ENCODE measurements at regions not wholly inside any gene's neighbourhood (a gene's known extent, or its start where the extent isn't known, plus 50 kb on each side); places are given as distances from the start of the nearest gene placed in this dataset.

GRCh38 chr1:218802799-218803198, 370.9 kb upstream of the LYPLAL1 start (continued):
- TF ChIP-seq CHD7 (IDR thresholded peaks at IDR 0.05; ENCODE audit: insufficient replicate concordance, low read length) (no peak), SIX5 (IDR thresholded peaks at IDR 0.05; ENCODE audit: low read depth, low read length) (no peak), POU5F1 (IDR thresholded peaks at IDR 0.05; ENCODE audit: low read depth, low read length) (no peak), ATF3 (IDR thresholded peaks at IDR 0.05; ENCODE audit: insufficient read depth, low read depth, low read length) (no peak), KDM1A (IDR thresholded peaks at IDR 0.05; ENCODE audit: borderline replicate concordance, low read length) (no peak), TBP (IDR thresholded peaks at IDR 0.05; ENCODE audit: low read depth, low read length) (no peak), TAF7 (optimal IDR thresholded peaks at IDR 0.05; ENCODE audit: borderline replicate concordance, low read depth, low read length) (no peak), E2F6 (IDR thresholded peaks at IDR 0.05) (no peak), SP1 (IDR thresholded peaks at IDR 0.05; ENCODE audit: low read depth, low read length) (no peak), MAX (IDR thresholded peaks at IDR 0.05) (no peak), BCL11A (IDR thresholded peaks at IDR 0.05; ENCODE audit: low read depth in 2 of 2, low read length in 2 of 2) (no peak)
